CD4-positive, alpha-beta T cell (primary cell): ENCODE measurements at regions not wholly inside any gene's neighbourhood (a gene's known extent, or its start where the extent isn't known, plus 50 kb on each side); places are given as distances from the start of the nearest gene placed in this dataset.

Source experiments
- ATAC-seq: fragments of 200-7000 bp; cut with Tn5 transposase; one replicate; pipeline ENCODE4 v1.10.0; 2022; ENCODE audit warnings: mild to moderate bottlenecking; ENCODE audit not compliant: poor library complexity
- CTCF ChIA-PET: fragments of 350-600 bp; sonication (Branson Sonifier 250); formaldehyde crosslinking; loops from one replicate; lab custom pipeline; 2021; ENCODE audit warnings: antibody characterized with exemption, inconsistent platforms; lab: Charles Lee
- POLR2A ChIA-PET: fragments of 350-600 bp; sonication (Branson Sonifier 250); formaldehyde crosslinking; loops from one replicate; lab custom pipeline; 2021; ENCODE audit warnings: antibody characterized with exemption, inconsistent platforms; lab: Charles Lee
- DNase-seq, 14 experiments: peaks; one replicate each; pipeline ENCODE4 v3.0.0-alpha.2; 2013 to 2020; ENCODE audit warnings: mixed read lengths in 2 of 14
- H3K27ac ChIP-seq, 2 donors: one replicate each; pipeline versions ENCODE4 v1.5.1 to v1.7.0; 2013; ENCODE audit warnings: low read length in 2 of 2, low read depth in 1 of 2, mild to moderate bottlenecking in 1 of 2
- H3K27me3 ChIP-seq, 2 experiments: 1 replicate in 1 of 2; 2 replicates in 1 of 2; pipeline versions ENCODE4 v1.6.1 to v1.7.0; 2013; ENCODE audit warnings: low read length in 2 of 2, control low read depth in 1 of 2, mild to moderate bottlenecking in 1 of 2, moderate library complexity in 1 of 2; ENCODE audit not compliant: insufficient read depth in 2 of 2, control insufficient read depth in 1 of 2
- H3K36me3 ChIP-seq: one replicate; pipeline ENCODE4 v1.6.1; 2013; ENCODE audit warnings: low read length, control low read depth; ENCODE audit not compliant: insufficient read depth
- H3K4me1 ChIP-seq: one replicate; pipeline ENCODE4 v1.6.1; 2013; ENCODE audit warnings: low read length, control low read depth; ENCODE audit not compliant: insufficient read depth
- H3K4me3 ChIP-seq: one replicate; pipeline ENCODE4 v1.5.1; 2013; ENCODE audit warnings: mild to moderate bottlenecking, low read length, moderate library complexity
- H3K9me3 ChIP-seq, 2 experiments: 1 replicate in 1 of 2; 2 replicates in 1 of 2; pipeline versions ENCODE4 v1.6.1 to v1.7.0; 2013; ENCODE audit warnings: low read length in 2 of 2, mild to moderate bottlenecking in 2 of 2, control low read depth in 1 of 2, moderate library complexity in 1 of 2; ENCODE audit not compliant: control insufficient read depth in 1 of 2, insufficient read depth in 1 of 2
- H3K27ac Mint-ChIP-seq: one replicate; pipeline ENCODE4 v1.8.0; 2020; ENCODE audit warnings: mixed read lengths
- H3K27me3 Mint-ChIP-seq: one replicate; pipeline ENCODE4 v1.8.0; 2021; ENCODE audit warnings: mixed read lengths
- H3K36me3 Mint-ChIP-seq: one replicate; pipeline ENCODE4 v1.8.0; 2021; ENCODE audit warnings: low read depth, mixed read lengths
- H3K4me1 Mint-ChIP-seq: one replicate; pipeline ENCODE4 v1.8.0; 2021; ENCODE audit warnings: low read depth, mixed read lengths
- H3K4me3 Mint-ChIP-seq: one replicate; pipeline ENCODE4 v1.8.0; 2020; ENCODE audit warnings: mild to moderate bottlenecking, mixed read lengths
- H3K9me3 Mint-ChIP-seq: one replicate; pipeline ENCODE4 v1.8.0; 2020; ENCODE audit warnings: mixed read lengths
- intact Hi-C, 2 experiments: fragments of 100-400 bp; cut with DNase I in 1 of 2; cut with micrococcal nuclease in 1 of 2; formaldehyde crosslinking; loops; one replicate each; pipeline versions ENCODE4 v1.15.1 to v1.9.0; 2023 to 2025; cut with DNase I, micrococcal nuclease
- TF ChIP-seq, protein P1 (sequence below): fragments of 200-600 bp; IDR thresholded peaks from one replicate; pipeline ENCODE4 v1.8.0; 2022; ENCODE audit warnings: antibody characterized with exemption, mild to moderate bottlenecking

DNA sequence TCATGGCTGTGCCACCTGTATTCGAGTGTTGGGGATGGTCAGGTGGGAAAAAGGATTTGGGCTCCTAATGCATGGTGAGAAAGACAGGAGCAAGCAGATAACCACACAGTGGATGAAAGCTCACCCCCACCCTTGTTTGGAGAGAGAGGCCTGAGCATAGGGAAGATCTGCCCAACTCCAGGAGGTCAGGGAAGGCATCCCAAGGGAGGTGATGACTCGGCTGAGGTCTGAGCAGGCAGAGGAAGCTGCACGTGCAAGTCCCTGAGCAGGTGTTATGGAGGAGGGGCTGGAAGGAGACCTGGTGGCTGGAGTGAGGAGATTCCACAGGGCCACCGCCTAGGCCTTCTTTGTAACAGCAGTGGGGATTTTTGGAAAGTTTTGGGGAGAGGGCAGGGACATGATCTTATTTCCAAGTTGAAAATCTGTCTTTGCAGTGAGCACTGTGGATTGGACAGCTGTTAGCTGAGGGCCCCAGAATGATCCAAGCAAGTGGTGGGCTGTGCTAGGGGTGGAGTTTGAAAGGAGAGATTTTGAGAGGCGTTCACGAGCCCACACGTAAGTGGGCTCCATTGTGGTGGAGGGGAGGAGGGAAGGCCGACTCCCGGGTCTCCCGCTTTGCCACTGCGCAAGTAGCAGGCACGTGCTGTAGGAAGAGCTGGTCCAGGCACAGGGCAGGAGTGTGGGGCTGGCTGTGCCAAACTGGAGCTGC is 228.5 kb downstream of the GLI2 start:
- H3K27ac ChIP-seq, result no peak overlapping the region
- DNase-seq (no peak), ATAC-seq (no peak)
- H3K27me3 ChIP-seq, result no peaks in the 10 kb centered on the region
- H3K36me3 ChIP-seq, result no peaks in the 10 kb centered on the region
- no peaks in the 10 kb centered on the region for H3K9me3 Mint-ChIP-seq
- H3K27ac Mint-ChIP-seq, result no peak overlapping the region
- H3K4me3 ChIP-seq, result no peak overlapping the region
- POLR2A ChIA-PET, result no interaction called here
- CTCF ChIA-PET, result no interaction called here
- H3K4me3 Mint-ChIP-seq, result no peak overlapping the region
- TF ChIP-seq, protein P1, sequence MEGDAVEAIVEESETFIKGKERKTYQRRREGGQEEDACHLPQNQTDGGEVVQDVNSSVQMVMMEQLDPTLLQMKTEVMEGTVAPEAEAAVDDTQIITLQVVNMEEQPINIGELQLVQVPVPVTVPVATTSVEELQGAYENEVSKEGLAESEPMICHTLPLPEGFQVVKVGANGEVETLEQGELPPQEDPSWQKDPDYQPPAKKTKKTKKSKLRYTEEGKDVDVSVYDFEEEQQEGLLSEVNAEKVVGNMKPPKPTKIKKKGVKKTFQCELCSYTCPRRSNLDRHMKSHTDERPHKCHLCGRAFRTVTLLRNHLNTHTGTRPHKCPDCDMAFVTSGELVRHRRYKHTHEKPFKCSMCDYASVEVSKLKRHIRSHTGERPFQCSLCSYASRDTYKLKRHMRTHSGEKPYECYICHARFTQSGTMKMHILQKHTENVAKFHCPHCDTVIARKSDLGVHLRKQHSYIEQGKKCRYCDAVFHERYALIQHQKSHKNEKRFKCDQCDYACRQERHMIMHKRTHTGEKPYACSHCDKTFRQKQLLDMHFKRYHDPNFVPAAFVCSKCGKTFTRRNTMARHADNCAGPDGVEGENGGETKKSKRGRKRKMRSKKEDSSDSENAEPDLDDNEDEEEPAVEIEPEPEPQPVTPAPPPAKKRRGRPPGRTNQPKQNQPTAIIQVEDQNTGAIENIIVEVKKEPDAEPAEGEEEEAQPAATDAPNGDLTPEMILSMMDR, result no peak
- H3K36me3 Mint-ChIP-seq, result no peaks in the 10 kb centered on the region
- peaks cover 0 to 3% of the 10 kb centered on the region in 2 experiments for H3K9me3 ChIP-seq
- no peaks in the 10 kb centered on the region for H3K4me1 ChIP-seq
- intact Hi-C loops, result no loop called here
- H3K27me3 Mint-ChIP-seq, result no peaks in the 10 kb centered on the region
- no peaks in the 10 kb centered on the region for H3K4me1 Mint-ChIP-seq

DNA sequence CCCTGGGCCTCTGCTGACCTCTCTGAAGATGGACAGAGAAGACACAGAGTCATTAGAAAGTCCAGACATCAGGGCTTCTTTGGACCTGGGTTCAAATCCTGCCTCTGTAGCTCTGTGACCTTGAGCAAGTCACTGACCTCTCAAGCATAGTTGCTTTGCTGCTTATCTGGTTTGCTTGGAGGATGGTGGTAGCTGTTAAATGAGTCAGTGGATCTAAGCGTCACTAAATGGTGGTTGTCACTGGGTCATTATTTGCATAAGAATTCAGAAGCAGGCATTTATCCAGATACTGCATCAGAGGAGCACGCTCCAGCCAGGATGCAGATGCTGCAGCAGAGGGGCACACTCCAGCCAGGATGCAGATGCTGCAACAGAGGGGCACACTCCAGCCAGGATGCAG is 229.2 kb downstream of the GLI2 start:
- Histone ChIP-seq H3K27ac (no peak overlapping the region), H3K4me3 (no peak overlapping the region), H3K36me3 (no peaks in the 10 kb centered on the region), H3K9me3 (peaks cover 0 to 9% of the 10 kb centered on the region in 2 experiments), H3K27me3 (no peaks in the 10 kb centered on the region), H3K4me1 (no peaks in the 10 kb centered on the region)
- intact Hi-C loops, result no loop called here
- TF ChIP-seq, protein P1, result no peak
- DNase-seq (no peak), ATAC-seq (no peak)
- Mint-ChIP-seq H3K27ac (no peak overlapping the region), H3K9me3 (no peaks in the 10 kb centered on the region), H3K4me3 (no peak overlapping the region), H3K36me3 (no peaks in the 10 kb centered on the region), H3K4me1 (no peaks in the 10 kb centered on the region), H3K27me3 (no peaks in the 10 kb centered on the region)
- ChIA-PET POLR2A (no interaction called here), CTCF (no interaction called here)

DNA sequence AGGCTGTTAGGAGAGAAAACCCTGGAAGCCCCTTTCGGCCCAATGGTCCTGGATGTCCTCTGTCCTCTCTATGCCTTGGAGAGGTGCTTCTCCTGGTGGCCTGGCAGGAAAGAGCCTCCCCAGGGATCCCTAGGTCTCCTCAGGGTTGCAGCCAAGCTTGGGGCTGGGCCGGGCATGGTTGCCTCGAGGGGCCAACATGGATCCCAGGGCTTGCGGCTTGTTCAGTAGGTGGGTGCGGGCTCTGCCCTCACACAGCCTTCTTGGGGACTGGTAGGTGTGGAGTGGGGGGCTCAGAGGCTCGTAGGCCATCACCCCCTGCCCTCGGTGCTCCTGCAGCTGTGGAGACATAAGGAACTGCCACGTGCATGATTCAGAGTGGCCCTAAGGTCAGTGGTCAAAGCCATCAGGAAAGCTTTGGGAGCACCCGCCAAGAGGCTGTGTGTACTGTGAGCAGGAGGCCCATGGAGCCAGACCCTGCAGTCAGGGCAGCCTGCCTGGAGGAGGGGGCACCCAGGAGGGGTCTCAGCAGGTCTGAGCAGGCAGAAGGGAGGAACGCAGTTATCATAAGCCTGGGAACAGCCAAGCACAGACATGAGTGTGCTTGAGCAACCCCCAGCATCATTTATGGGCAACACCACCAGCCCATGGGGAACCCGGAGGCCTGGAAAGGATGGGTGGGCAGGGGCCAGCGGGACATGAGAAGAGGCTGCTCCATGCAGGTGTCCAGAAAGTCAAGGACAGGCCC is 231.0 kb downstream of the GLI2 start:
- TF ChIP-seq, protein P1, result no peak
- Histone ChIP-seq H3K27me3 (no peaks in the 10 kb centered on the region), H3K4me1 (no peaks in the 10 kb centered on the region), H3K4me3 (no peak overlapping the region), H3K27ac (no peak overlapping the region), H3K36me3 (no peaks in the 10 kb centered on the region), H3K9me3 (peaks cover 0 to 21% of the 10 kb centered on the region in 2 experiments)
- Mint-ChIP-seq H3K27me3 (no peaks in the 10 kb centered on the region), H3K4me1 (no peaks in the 10 kb centered on the region), H3K4me3 (no peak overlapping the region), H3K36me3 (no peaks in the 10 kb centered on the region), H3K27ac (no peak overlapping the region), H3K9me3 (no peaks in the 10 kb centered on the region)
- ChIA-PET POLR2A (no interaction called here), CTCF (no interaction called here)
- intact Hi-C loops, result no loop called here
- ATAC-seq, result no peak
- no peak for DNase-seq
